ENCODE measurements at regions not wholly inside any gene's neighbourhood (a gene's known extent, or its start where the extent isn't known, plus 50 kb on each side); places are given as distances from the start of the nearest gene placed in this dataset.

GRCh38 chr10:111953949-111954348 lies 229.6 kb downstream of the GPAM start:
- DNase-seq: no peak

- DNase-seq: no peak
These were observed 229.2 kb downstream of the GPAM start for GRCh38 chr10:111954386-111954785.

GRCh38 chr10:111956841-111957240 lies 226.7 kb downstream of the GPAM start:
- DNase-seq: no peak

GRCh38 chr10:111962951-111963350 lies 220.6 kb downstream of the GPAM start:
- DNase-seq: no peak

- DNase-seq: no peak
These were observed 216.4 kb downstream of the GPAM start for GRCh38 chr10:111967116-111967515.

- DNase-seq: no peak
These were observed 216.0 kb downstream of the GPAM start for GRCh38 chr10:111967547-111967946.

GRCh38 chr10:111968647-111969046 lies 214.9 kb downstream of the GPAM start:
- DNase-seq: no peak

GRCh38 chr10:111970111-111970510 lies 213.5 kb downstream of the GPAM start:
- DNase-seq: no peak

GRCh38 chr10:111972109-111972508 lies 211.5 kb downstream of the GPAM start:
- DNase-seq: no peak

GRCh38 chr10:111973306-111973705 lies 210.3 kb downstream of the GPAM start:
- no peak for DNase-seq

- DNase-seq: no peak
These were observed 209.7 kb downstream of the GPAM start for GRCh38 chr10:111973826-111974225.

- DNase-seq: no peak
These were observed 209.2 kb downstream of the GPAM start for GRCh38 chr10:111974325-111974724.

GRCh38 chr10:111976557-111976956 lies 207.0 kb downstream of the GPAM start:
- DNase-seq: no peak

- DNase-seq: no peak
These were observed 199.5 kb downstream of the GPAM start for GRCh38 chr10:111984057-111984456.

- no peak for DNase-seq
These were observed 197.5 kb downstream of the GPAM start for GRCh38 chr10:111986079-111986478.

- DNase-seq: no peak
These were observed 194.9 kb downstream of the GPAM start for GRCh38 chr10:111988646-111989045.

GRCh38 chr10:111989136-111989911 lies 194.2 kb downstream of the GPAM start:
- DNase-seq: no peak

GRCh38 chr10:111990734-111991133 lies 192.8 kb downstream of the GPAM start:
- DNase-seq: no peak

- no peak for DNase-seq
These were observed 190.2 kb downstream of the GPAM start for GRCh38 chr10:111993321-111993720.

GRCh38 chr10:111993872-111994426 lies 189.6 kb downstream of the GPAM start:
- no peak for DNase-seq

- DNase-seq: no peak
These were observed 187.5 kb downstream of the GPAM start for GRCh38 chr10:111996103-111996502.

- no peak for DNase-seq
These were observed 184.8 kb downstream of the GPAM start for GRCh38 chr10:111998728-111999127.

GRCh38 chr10:111999205-111999914 lies 184.2 kb downstream of the GPAM start:
- DNase-seq: no peak

- no peak for DNase-seq
These were observed 183.7 kb downstream of the GPAM start for GRCh38 chr10:111999915-112000302.

Measured in HCEC 1CT (cell line).